K562 (cell line): ENCODE measurements at regions not wholly inside any gene's neighbourhood (a gene's known extent, or its start where the extent isn't known, plus 50 kb on each side); places are given as distances from the start of the nearest gene placed in this dataset.

ENCODE experiments used
- ATAC-seq: fragments of 200-7000 bp; cut with Tn5 transposase; 3 replicates; pipeline ENCODE4 v1.9.1; 2020; ENCODE audit warnings: moderate library complexity
- BruUV-seq: library from RNA; stranded (reverse); fragments of 400-500 nt; replicated peaks from 2 replicates; lab custom pipeline; 2021; lab: Mats Ljungman, UMichigan
- CTCF ChIA-PET: fragments of 300-600 bp; formaldehyde crosslinking; extraction: SDS; loops from one replicate; lab custom pipeline; 2021; ENCODE audit warnings: low intra/inter-chr PET ratio; lab: Yijun Ruan, JAX
- POLR2A ChIA-PET: fragments of 300-600, 350-650 bp; sonication (Branson Sonifier 250); formaldehyde crosslinking; extraction: SDS; loops from one replicate; lab custom pipeline; 2021; ENCODE audit warnings: antibody characterized with exemption, inconsistent platforms; lab: Yijun Ruan, JAX
- DNase-seq, 4 experiments: peaks; one replicate each; pipeline versions ENCODE4 v3.0.0 to v3.0.0-alpha.2; 2011 to 2018; ENCODE audit warnings: low spot score in 3 of 4, mixed read lengths in 3 of 4; ENCODE audit errors: extremely low read depth in 1 of 4
- FAIRE-seq: peaks from 2 replicates; lab custom pipeline; 2011; peaks lifted over from hg19 to GRCh38; lab: Jason Lieb, UNC
- H2AFZ ChIP-seq: 2 replicates; pipeline ENCODE4 v1.6.0; 2011; ENCODE audit warnings: low read depth, low read length, control low read depth, inconsistent platforms
- H3K27ac ChIP-seq: fragments of 200-600 bp; 3 replicates; pipeline ENCODE4 v1.8.0; 2011; ENCODE audit warnings: low read depth, mild to moderate bottlenecking, control low read depth, inconsistent platforms, low read length, moderate library complexity, mixed read lengths; ENCODE audit errors: extremely low read depth
- H3K27me3 ChIP-seq, 2 experiments: fragments of 300-600 bp in 1 of 2; 2 replicates in 1 of 2; 3 replicates in 1 of 2; pipeline versions ENCODE4 v1.6.0 to v1.8.0; 2011; ENCODE audit warnings: inconsistent platforms in 2 of 2, low read length in 2 of 2, mild to moderate bottlenecking in 1 of 2, mixed read lengths in 1 of 2, moderate library complexity in 1 of 2; ENCODE audit not compliant: control insufficient read depth in 2 of 2, insufficient read depth in 2 of 2
- H3K36me3 ChIP-seq: fragments of 300-600 bp; 3 replicates; pipeline ENCODE4 v1.8.0; 2011; ENCODE audit warnings: mild to moderate bottlenecking, low read length, inconsistent platforms; ENCODE audit not compliant: control insufficient read depth, insufficient read depth
- H3K4me1 ChIP-seq, 2 experiments: fragments of 200-600 bp in 1 of 2; replicated peaks in 1 of 2; 2 replicates in 1 of 2; 3 replicates in 1 of 2; pipeline versions ENCODE4 v1.5.1 to v1.8.0; 2011; ENCODE audit warnings: inconsistent platforms in 2 of 2, low read length in 2 of 2, mild to moderate bottlenecking in 1 of 2, mixed read lengths in 1 of 2, moderate library complexity in 1 of 2; ENCODE audit not compliant: control insufficient read depth in 2 of 2, insufficient read depth in 2 of 2
- H3K4me2 ChIP-seq: 2 replicates; pipeline ENCODE4 v1.6.1; 2011; ENCODE audit warnings: low read length, control low read depth, inconsistent platforms, mixed read lengths; ENCODE audit not compliant: insufficient read depth
- H3K4me3 ChIP-seq: fragments of 200-600 bp; sonication (generic), shearing (Covaris generic); 2 replicates; pipeline ENCODE4 v1.5.1; 2016; ENCODE audit warnings: control low read depth, inconsistent platforms
- H3K79me2 ChIP-seq: fragments of 200-600 bp; 3 replicates; pipeline ENCODE4 v1.8.0; 2011; ENCODE audit warnings: low read length, inconsistent platforms; ENCODE audit not compliant: control insufficient read depth, insufficient read depth
- H3K9ac ChIP-seq, 2 experiments: 2 replicates each; pipeline versions ENCODE4 v1.6.0 to v1.6.1; 2011; ENCODE audit warnings: low read depth in 2 of 2, low read length in 2 of 2, control low read depth in 1 of 2, inconsistent platforms in 1 of 2, mild to moderate bottlenecking in 1 of 2, mixed read lengths in 1 of 2; ENCODE audit not compliant: insufficient read depth in 1 of 2
- H3K9me1 ChIP-seq: one replicate; pipeline ENCODE4 v1.6.0; 2011; ENCODE audit warnings: inconsistent platforms, mild to moderate bottlenecking, low read length, moderate library complexity; ENCODE audit not compliant: control insufficient read depth, insufficient read depth
- H3K9me3 ChIP-seq: replicated peaks from 2 replicates; pipeline ENCODE4 v1.5.1; 2011; ENCODE audit warnings: low read depth, low read length, inconsistent platforms; ENCODE audit not compliant: control insufficient read depth, insufficient read depth
- H4K20me1 ChIP-seq: replicated peaks from 2 replicates; pipeline ENCODE4 v1.6.1; 2011; ENCODE audit warnings: low read length, inconsistent platforms, mixed read lengths; ENCODE audit not compliant: control insufficient read depth, insufficient read depth
- MNT ChIP-seq, 2 experiments: fragments of 450-650 bp; conservative IDR thresholded peaks; 2 replicates each; pipeline ENCODE4 v1.6.1; 2017; ENCODE audit warnings: mild to moderate bottlenecking in 2 of 2, moderate library complexity in 2 of 2
- ZNF316 ChIP-seq: fragments of 450-650 bp; IDR thresholded peaks from 2 replicates; pipeline ENCODE4 v1.6.1; 2016
- ZNF407 ChIP-seq: fragments of 450-650 bp; IDR thresholded peaks from 2 replicates; pipeline ENCODE4 v1.6.1; 2016; ENCODE audit warnings: low read depth
- in situ Hi-C: fragments of 300-500 bp; cut with MboI; formaldehyde crosslinking; loops from 4 replicates; pipeline ENCODE4 v1.15.0; 2018; ENCODE audit warnings: inconsistent platforms, mixed read lengths
- intact Hi-C: fragments of 100-400 bp; cut with micrococcal nuclease; formaldehyde crosslinking; loops from 2 replicates; pipeline ENCODE4 v1.14.2; 2022

GRCh38 chr10:52994370-52994769 lies 221.8 kb upstream of the MBL2 start:
- ATAC-seq (no peak), FAIRE-seq (peak; percentile 29), DNase-seq (no peak)
- BruUV-seq: no TSS peak
- POLR2A ChIA-PET: interaction anchor here (0.5 kb wide), 1 partner anchor 25 kb away, joined by 3 read pairs; no protein-coding TSS in a partner anchor
- CTCF ChIA-PET: no interaction called here
- Histone ChIP-seq H3K4me2 (no peak overlapping the region), H3K9me1 (no peaks in the 10 kb centered on the region), H3K4me1 (no peaks in the 10 kb centered on the region), H3K27ac (no peak overlapping the region), H3K9me3 (no peaks in the 10 kb centered on the region; the same call in 1 of the 2 replicates), H3K79me2 (no peaks in the 10 kb centered on the region), H4K20me1 (no peaks in the 10 kb centered on the region), H3K27me3 (no peaks in the 10 kb centered on the region), H3K36me3 (no peaks in the 10 kb centered on the region), H3K4me3 (no peak overlapping the region), H2AFZ (no peak overlapping the region), H3K9ac (no peak overlapping the region)
- TF ChIP-seq ZNF316 (peak; percentile 48; the same call in 1 of the 2 replicates), MNT (conservative IDR thresholded peaks at IDR 0.05) (no peak), ZNF407 (no peak)
- intact Hi-C loops: no loop called here
- in situ Hi-C loops: no loop called here
